DOHH2 (cell line): ENCODE measurements at regions not wholly inside any gene's neighbourhood (a gene's known extent, or its start where the extent isn't known, plus 50 kb on each side); places are given as distances from the start of the nearest gene placed in this dataset.

Experiments used
- H3F3A ChIP-seq: fragments of 200-600 bp; sonication (generic), shearing (Covaris generic); 2 replicates; pipeline ENCODE4 v1.6.0; 2016; ENCODE audit warnings: antibody characterized with exemption, mild to moderate bottlenecking; ENCODE audit not compliant: control insufficient read depth, insufficient read depth
- H3K27ac ChIP-seq: fragments of 200-600 bp; sonication (generic); 2 replicates; pipeline ENCODE4 v1.5.1; 2014; ENCODE audit warnings: low read depth, mild to moderate bottlenecking, low read length, moderate library complexity
- H3K27me3 ChIP-seq: fragments of 200-600 bp; sonication (generic); 2 replicates; pipeline ENCODE4 v1.6.1; 2014; ENCODE audit warnings: mild to moderate bottlenecking, low read length, mixed read lengths; ENCODE audit not compliant: control insufficient read depth
- H3K36me3 ChIP-seq: fragments of 200-600 bp; sonication (generic); 2 replicates; pipeline ENCODE4 v1.6.1; 2014; ENCODE audit warnings: mild to moderate bottlenecking, low read length, moderate library complexity, mixed read lengths; ENCODE audit not compliant: control insufficient read depth
- H3K4me1 ChIP-seq: fragments of 200-600 bp; sonication (generic); 2 replicates; pipeline ENCODE4 v1.6.1; 2014; ENCODE audit warnings: mild to moderate bottlenecking, low read length, mixed read lengths; ENCODE audit not compliant: control insufficient read depth
- H3K4me2 ChIP-seq: fragments of 200-600 bp; sonication (generic); 2 replicates; pipeline ENCODE4 v1.6.0; 2014; ENCODE audit warnings: mild to moderate bottlenecking, low read length, moderate library complexity
- H3K4me3 ChIP-seq: fragments of 200-600 bp; sonication (generic); 2 replicates; pipeline ENCODE4 v1.5.1; 2014; ENCODE audit warnings: mild to moderate bottlenecking, low read length, mixed read lengths
- H3K79me2 ChIP-seq: fragments of 200-600 bp; sonication (generic); 2 replicates; pipeline ENCODE4 v1.6.1; 2014; ENCODE audit warnings: mild to moderate bottlenecking, low read length, mixed read lengths; ENCODE audit not compliant: control insufficient read depth
- H3K9me2 ChIP-seq: fragments of 200-600 bp; sonication (generic); replicated peaks from 2 replicates; pipeline ENCODE4 v1.6.1; 2014; ENCODE audit warnings: mild to moderate bottlenecking, low read length, mixed read lengths; ENCODE audit not compliant: control insufficient read depth
- H3K9me3 ChIP-seq: fragments of 200-600 bp; sonication (generic); 2 replicates; pipeline ENCODE4 v1.6.1; 2014; ENCODE audit warnings: antibody characterized with exemption, low read length, mixed read lengths; ENCODE audit not compliant: control insufficient read depth, insufficient read depth
- H4K20me1 ChIP-seq: fragments of 200-600 bp; sonication (generic); 2 replicates; pipeline ENCODE4 v1.6.0; 2014; ENCODE audit warnings: low read depth, mild to moderate bottlenecking, antibody characterized with exemption, low read length, moderate library complexity; ENCODE audit not compliant: control insufficient read depth, insufficient read depth
- EZH2phosphoT487 ChIP-seq: fragments of 200-600 bp; sonication (generic); IDR thresholded peaks from 2 replicates; pipeline ENCODE4 v1.6.1; 2017; ENCODE audit warnings: borderline replicate concordance, mild to moderate bottlenecking, antibody characterized with exemption, low read length, moderate library complexity, mixed read lengths
- TF ChIP-seq, protein P1 (sequence below): fragments of 200-600 bp; sonication (generic); IDR thresholded peaks from one replicate; pipeline ENCODE4 v1.5.1; 2014; ENCODE audit warnings: antibody characterized with exemption, mild to moderate bottlenecking, low read depth, low read length; ENCODE audit not compliant: poor library complexity, severe bottlenecking

DNA sequence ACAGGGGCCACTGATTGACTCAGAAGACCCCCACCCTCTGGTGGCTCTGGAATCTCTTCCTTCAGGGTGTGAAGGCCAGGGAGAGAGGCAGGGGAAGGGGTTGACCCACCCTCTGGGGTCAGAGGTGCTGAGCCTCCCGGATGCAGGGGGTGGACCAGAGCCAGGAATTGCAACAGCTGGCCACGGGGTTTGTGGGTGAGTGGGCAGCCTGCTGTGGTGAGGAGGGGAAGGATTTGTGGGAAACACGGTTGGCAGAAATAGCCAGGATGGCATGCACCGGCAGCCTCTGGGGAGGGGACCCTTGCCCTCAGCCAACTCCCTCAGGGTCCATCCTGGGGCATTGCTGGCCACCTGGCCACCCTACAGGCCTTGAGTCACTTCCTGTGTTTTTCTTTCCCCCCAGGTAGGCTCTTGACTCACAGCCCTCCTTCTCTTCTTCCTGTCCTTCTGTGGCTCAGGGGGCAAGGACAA lies 92.8 kb downstream of the MRPL14 start:
- Histone ChIP-seq H3K36me3 (no peaks in the 10 kb centered on the region), H3K9me2 (no peaks in the 10 kb centered on the region), H3K4me1 (peaks cover 7% of the 10 kb centered on the region), H3K4me3 (no peak overlapping the region), H3K27ac (no peak overlapping the region), H3F3A (no peaks in the 10 kb centered on the region), H4K20me1 (no peaks in the 10 kb centered on the region), H3K4me2 (no peak overlapping the region), H3K79me2 (no peaks in the 10 kb centered on the region), H3K27me3 (peaks cover 41% of the 10 kb centered on the region), H3K9me3 (no peaks in the 10 kb centered on the region)
- no peak for TF ChIP-seq EZH2phosphoT487
- TF ChIP-seq, protein P1, sequence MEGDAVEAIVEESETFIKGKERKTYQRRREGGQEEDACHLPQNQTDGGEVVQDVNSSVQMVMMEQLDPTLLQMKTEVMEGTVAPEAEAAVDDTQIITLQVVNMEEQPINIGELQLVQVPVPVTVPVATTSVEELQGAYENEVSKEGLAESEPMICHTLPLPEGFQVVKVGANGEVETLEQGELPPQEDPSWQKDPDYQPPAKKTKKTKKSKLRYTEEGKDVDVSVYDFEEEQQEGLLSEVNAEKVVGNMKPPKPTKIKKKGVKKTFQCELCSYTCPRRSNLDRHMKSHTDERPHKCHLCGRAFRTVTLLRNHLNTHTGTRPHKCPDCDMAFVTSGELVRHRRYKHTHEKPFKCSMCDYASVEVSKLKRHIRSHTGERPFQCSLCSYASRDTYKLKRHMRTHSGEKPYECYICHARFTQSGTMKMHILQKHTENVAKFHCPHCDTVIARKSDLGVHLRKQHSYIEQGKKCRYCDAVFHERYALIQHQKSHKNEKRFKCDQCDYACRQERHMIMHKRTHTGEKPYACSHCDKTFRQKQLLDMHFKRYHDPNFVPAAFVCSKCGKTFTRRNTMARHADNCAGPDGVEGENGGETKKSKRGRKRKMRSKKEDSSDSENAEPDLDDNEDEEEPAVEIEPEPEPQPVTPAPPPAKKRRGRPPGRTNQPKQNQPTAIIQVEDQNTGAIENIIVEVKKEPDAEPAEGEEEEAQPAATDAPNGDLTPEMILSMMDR, result no peak

DNA sequence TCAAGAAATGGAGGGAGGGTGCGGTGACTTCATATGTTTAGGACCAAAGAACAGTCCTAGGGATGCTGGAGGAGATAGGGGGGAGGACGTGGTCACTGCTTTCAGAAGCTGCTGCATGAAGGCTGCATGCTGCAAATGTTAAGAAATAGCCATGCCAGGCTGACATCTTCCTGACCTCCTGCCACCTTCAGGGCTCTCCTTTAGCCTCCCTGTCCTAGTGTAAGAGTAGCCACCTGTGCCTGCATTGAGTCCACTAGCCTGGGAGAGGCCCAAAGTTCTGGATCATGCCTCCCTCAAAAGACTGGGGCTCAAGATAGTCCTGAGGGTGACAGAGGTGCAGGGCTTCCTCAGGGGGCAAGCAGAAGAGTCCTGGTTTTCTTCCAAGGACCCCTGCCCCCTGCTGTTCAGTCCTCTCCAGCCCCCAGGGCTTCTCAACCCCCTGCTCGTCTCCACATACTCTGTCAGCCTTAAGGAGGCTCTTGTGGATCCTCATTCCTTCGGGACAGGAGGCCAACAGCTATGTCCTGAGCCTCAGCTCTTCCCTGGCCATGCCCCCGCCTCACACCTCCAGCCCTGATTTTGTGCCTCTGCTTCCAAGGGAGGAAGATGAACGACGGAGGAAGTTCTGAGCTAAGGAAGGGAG lies 96.3 kb downstream of the MRPL14 start:
- Histone ChIP-seq H3K27me3 (peaks cover 45% of the 10 kb centered on the region), H3K36me3 (no peaks in the 10 kb centered on the region), H3K27ac (no peak overlapping the region), H3K9me3 (no peaks in the 10 kb centered on the region), H3K79me2 (no peaks in the 10 kb centered on the region), H3K4me2 (no peak overlapping the region), H3K9me2 (no peaks in the 10 kb centered on the region), H4K20me1 (no peaks in the 10 kb centered on the region), H3K4me1 (peaks cover 6% of the 10 kb centered on the region), H3F3A (no peaks in the 10 kb centered on the region), H3K4me3 (no peak overlapping the region)
- TF ChIP-seq, protein P1, result no peak
- no peak for TF ChIP-seq EZH2phosphoT487

DNA sequence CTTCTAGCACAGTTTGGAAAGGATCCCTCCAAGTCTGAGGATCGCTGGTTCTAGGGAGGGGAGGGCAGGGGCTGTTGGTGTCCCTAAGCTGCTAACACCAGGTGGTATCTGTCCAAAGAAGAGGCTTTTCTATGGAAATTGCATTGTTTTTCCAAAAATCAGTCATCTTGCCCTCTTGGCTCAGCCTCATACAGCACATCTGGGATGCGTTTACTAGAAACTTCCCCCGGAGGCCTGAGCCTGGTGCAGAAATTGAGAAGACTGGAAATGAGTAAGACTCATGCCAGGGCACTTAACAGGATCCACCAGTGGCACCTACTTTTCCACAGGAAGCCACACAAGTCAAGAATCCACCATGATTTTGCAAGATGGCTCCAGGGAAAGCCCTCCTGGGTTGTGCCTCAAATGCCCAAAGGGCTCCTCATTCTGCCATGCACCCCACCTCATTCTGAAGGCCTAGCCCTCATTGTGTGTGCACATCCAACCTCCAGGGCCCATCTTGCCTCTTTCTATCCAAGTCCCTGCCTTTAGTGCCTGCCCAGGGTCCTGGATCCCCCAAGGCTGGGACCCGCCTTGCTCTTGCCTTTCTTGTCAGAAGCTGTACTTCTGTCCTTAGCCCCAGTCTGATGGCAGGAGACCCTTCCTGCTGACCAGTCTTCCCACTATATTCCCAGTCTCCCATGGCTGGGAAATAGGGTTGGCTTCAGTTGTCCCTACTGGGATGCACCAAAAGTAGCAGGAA lies 97.6 kb downstream of the MRPL14 start:
- TF ChIP-seq, protein P1, result no peak
- no peak for TF ChIP-seq EZH2phosphoT487
- no peaks in the 10 kb centered on the region for H3K9me3 ChIP-seq
- H3K79me2 ChIP-seq, result no peaks in the 10 kb centered on the region
- H3K4me1 ChIP-seq, result no peaks in the 10 kb centered on the region
- H3K4me2 ChIP-seq, result no peak overlapping the region
- H3K27me3 ChIP-seq, result peaks cover 40% of the 10 kb centered on the region
- H3K9me2 ChIP-seq, result no peaks in the 10 kb centered on the region
- no peak overlapping the region for H3K4me3 ChIP-seq
- no peak overlapping the region for H3K27ac ChIP-seq
- no peaks in the 10 kb centered on the region for H3F3A ChIP-seq
- no peaks in the 10 kb centered on the region for H3K36me3 ChIP-seq
- H4K20me1 ChIP-seq, result no peaks in the 10 kb centered on the region
